ENCODE measurements at regions not wholly inside any gene's neighbourhood (a gene's known extent, or its start where the extent isn't known, plus 50 kb on each side); places are given as distances from the start of the nearest gene placed in this dataset.

- Mint-ChIP-seq H3K4me3 (no peak overlapping the region), H3K9me3 (no peaks in the 10 kb centered on the region), H3K27me3 (peaks cover 2% of the 10 kb centered on the region), H3K4me1 (ENCODE audit: low read depth) (no peaks in the 10 kb centered on the region), H3K36me3 (ENCODE audit: low read depth) (no peaks in the 10 kb centered on the region), H3K27ac (no peak overlapping the region)
- intact Hi-C loops (cut with micrococcal nuclease) = no loop called here
These were observed 246.0 kb upstream of the ARHGAP20 start for GRCh38 chr11:110958216-110958615.

- no peaks in the 10 kb centered on the region for H3K4me1 Mint-ChIP-seq (ENCODE audit: low read depth)
- no peaks in the 10 kb centered on the region for H3K36me3 Mint-ChIP-seq (ENCODE audit: low read depth)
- no peak overlapping the region for H3K27ac Mint-ChIP-seq
- peaks cover 2% of the 10 kb centered on the region for H3K27me3 Mint-ChIP-seq
- no peak overlapping the region for H3K4me3 Mint-ChIP-seq
- no peaks in the 10 kb centered on the region for H3K9me3 Mint-ChIP-seq
- intact Hi-C loops (cut with micrococcal nuclease) = no loop called here
These were observed 243.5 kb upstream of the ARHGAP20 start for GRCh38 chr11:110955776-110956175.

- intact Hi-C loops (cut with micrococcal nuclease) = no loop called here
- H3K9me3 Mint-ChIP-seq = peaks cover 6% of the 10 kb centered on the region
- H3K27me3 Mint-ChIP-seq = no peaks in the 10 kb centered on the region
- no peaks in the 10 kb centered on the region for H3K4me1 Mint-ChIP-seq (ENCODE audit: low read depth)
- no peak overlapping the region for H3K4me3 Mint-ChIP-seq
- H3K27ac Mint-ChIP-seq = no peak overlapping the region
- no peaks in the 10 kb centered on the region for H3K36me3 Mint-ChIP-seq (ENCODE audit: low read depth)
These were observed 239.8 kb upstream of the ARHGAP20 start for GRCh38 chr11:110951950-110952503.

- Mint-ChIP-seq H3K9me3 (peaks cover 6% of the 10 kb centered on the region), H3K27ac (no peak overlapping the region)
These were observed 239.1 kb upstream of the ARHGAP20 start for GRCh38 chr11:110951037-110951949.

GRCh38 chr11:110948112-110948511 lies 235.9 kb upstream of the ARHGAP20 start:
- H3K9me3 Mint-ChIP-seq = peaks cover 6% of the 10 kb centered on the region
- H3K4me1 Mint-ChIP-seq (ENCODE audit: low read depth) = no peaks in the 10 kb centered on the region
- no peaks in the 10 kb centered on the region for H3K27me3 Mint-ChIP-seq
- intact Hi-C loops (cut with micrococcal nuclease) = no loop called here
- H3K36me3 Mint-ChIP-seq (ENCODE audit: low read depth) = no peaks in the 10 kb centered on the region
- no peak overlapping the region for H3K4me3 Mint-ChIP-seq
- H3K27ac Mint-ChIP-seq = no peak overlapping the region

More at GRCh38 chr11:110951037-110951949, 239.1 kb upstream of the ARHGAP20 start:
- H3K4me1 Mint-ChIP-seq (ENCODE audit: low read depth) = no peaks in the 10 kb centered on the region
- H3K36me3 Mint-ChIP-seq (ENCODE audit: low read depth) = no peaks in the 10 kb centered on the region
- intact Hi-C loops (cut with micrococcal nuclease) = no loop called here
- H3K4me3 Mint-ChIP-seq = no peak overlapping the region
- no peaks in the 10 kb centered on the region for H3K27me3 Mint-ChIP-seq

GRCh38 chr11:110947096-110947495 lies 234.9 kb upstream of the ARHGAP20 start:
- no peak overlapping the region for H3K4me3 Mint-ChIP-seq
- no peaks in the 10 kb centered on the region for H3K27me3 Mint-ChIP-seq
- intact Hi-C loops (cut with micrococcal nuclease) = no loop called here
- H3K4me1 Mint-ChIP-seq (ENCODE audit: low read depth) = no peaks in the 10 kb centered on the region
- H3K27ac Mint-ChIP-seq = no peak overlapping the region
- H3K9me3 Mint-ChIP-seq = peaks cover 6% of the 10 kb centered on the region
- H3K36me3 Mint-ChIP-seq (ENCODE audit: low read depth) = no peaks in the 10 kb centered on the region

- H3K4me3 Mint-ChIP-seq = no peak overlapping the region
- H3K9me3 Mint-ChIP-seq = no peaks in the 10 kb centered on the region
- no peaks in the 10 kb centered on the region for H3K27me3 Mint-ChIP-seq
- H3K4me1 Mint-ChIP-seq (ENCODE audit: low read depth) = no peaks in the 10 kb centered on the region
- intact Hi-C loops (cut with micrococcal nuclease) = no loop called here
- no peak overlapping the region for H3K27ac Mint-ChIP-seq
- H3K36me3 Mint-ChIP-seq (ENCODE audit: low read depth) = no peaks in the 10 kb centered on the region
These were observed 227.2 kb upstream of the ARHGAP20 start for GRCh38 chr11:110939471-110939870.

GRCh38 chr11:110935018-110935640 lies 222.9 kb upstream of the ARHGAP20 start:
- intact Hi-C loops (cut with micrococcal nuclease) = no loop called here
- Mint-ChIP-seq H3K4me1 (ENCODE audit: low read depth) (no peaks in the 10 kb centered on the region), H3K27me3 (no peaks in the 10 kb centered on the region), H3K27ac (no peak overlapping the region), H3K36me3 (ENCODE audit: low read depth) (no peaks in the 10 kb centered on the region), H3K4me3 (no peak overlapping the region), H3K9me3 (no peaks in the 10 kb centered on the region)

GRCh38 chr11:110929129-110929528 lies 216.9 kb upstream of the ARHGAP20 start:
- Mint-ChIP-seq H3K27ac (no peak overlapping the region), H3K4me1 (ENCODE audit: low read depth) (peaks cover 5% of the 10 kb centered on the region), H3K9me3 (no peaks in the 10 kb centered on the region), H3K36me3 (ENCODE audit: low read depth) (no peaks in the 10 kb centered on the region), H3K27me3 (no peaks in the 10 kb centered on the region), H3K4me3 (no peak overlapping the region)
- intact Hi-C loops (cut with micrococcal nuclease) = no loop called here

GRCh38 chr11:110928391-110928790 lies 216.2 kb upstream of the ARHGAP20 start:
- H3K36me3 Mint-ChIP-seq (ENCODE audit: low read depth) = no peaks in the 10 kb centered on the region
- intact Hi-C loops (cut with micrococcal nuclease) = no loop called here
- H3K4me3 Mint-ChIP-seq = no peak overlapping the region
- H3K27ac Mint-ChIP-seq = no peak overlapping the region
- H3K4me1 Mint-ChIP-seq (ENCODE audit: low read depth) = peaks cover 5% of the 10 kb centered on the region
- no peaks in the 10 kb centered on the region for H3K9me3 Mint-ChIP-seq
- H3K27me3 Mint-ChIP-seq = no peaks in the 10 kb centered on the region

GRCh38 chr11:110921742-110922521 lies 209.7 kb upstream of the ARHGAP20 start:
- Mint-ChIP-seq H3K36me3 (ENCODE audit: low read depth) (no peaks in the 10 kb centered on the region), H3K27ac (no peak overlapping the region), H3K9me3 (no peaks in the 10 kb centered on the region), H3K4me3 (no peak overlapping the region), H3K4me1 (ENCODE audit: low read depth) (peaks cover 26% of the 10 kb centered on the region), H3K27me3 (peaks cover 3% of the 10 kb centered on the region)
- intact Hi-C loops (cut with micrococcal nuclease) = no loop called here

- no peak overlapping the region for H3K4me3 Mint-ChIP-seq
- intact Hi-C loops (cut with micrococcal nuclease) = no loop called here
- H3K27ac Mint-ChIP-seq = peak overlapping the region; percentile 8
- H3K9me3 Mint-ChIP-seq = no peaks in the 10 kb centered on the region
- peaks cover 3% of the 10 kb centered on the region for H3K27me3 Mint-ChIP-seq
- H3K36me3 Mint-ChIP-seq (ENCODE audit: low read depth) = no peaks in the 10 kb centered on the region
- peaks cover 25% of the 10 kb centered on the region for H3K4me1 Mint-ChIP-seq (ENCODE audit: low read depth)
These were observed 207.1 kb upstream of the ARHGAP20 start for GRCh38 chr11:110919241-110919922.

- Mint-ChIP-seq H3K4me1 (ENCODE audit: low read depth) (peaks cover 25% of the 10 kb centered on the region), H3K27ac (no peak overlapping the region), H3K9me3 (no peaks in the 10 kb centered on the region), H3K4me3 (no peak overlapping the region), H3K27me3 (peaks cover 3% of the 10 kb centered on the region), H3K36me3 (ENCODE audit: low read depth) (no peaks in the 10 kb centered on the region)
- intact Hi-C loops (cut with micrococcal nuclease) = no loop called here
These were observed 206.1 kb upstream of the ARHGAP20 start for GRCh38 chr11:110918351-110918750.
